Caco-2 (cell line): ENCODE measurements at regions not wholly inside any gene's neighbourhood (a gene's known extent, or its start where the extent isn't known, plus 50 kb on each side); places are given as distances from the start of the nearest gene placed in this dataset.

Experiments
- BruUV-seq: library from RNA; stranded (reverse); fragments of 400-500 nt; replicated peaks from 2 replicates; lab custom pipeline; 2021; lab: Mats Ljungman, UMichigan
- CTCF ChIA-PET: fragments of 300-600 bp; sonication (Branson Sonifier 250); formaldehyde crosslinking; loops from one replicate; lab custom pipeline; 2022; ENCODE audit warnings: antibody characterized with exemption; lab: Charles Lee
- POLR2A ChIA-PET: fragments of 300-600 bp; sonication (Branson Sonifier 250); formaldehyde crosslinking; loops from one replicate; lab custom pipeline; 2022; ENCODE audit warnings: antibody characterized with exemption; lab: Charles Lee
- DNase-seq, 2 experiments: peaks; one replicate each; pipeline versions ENCODE4 v3.0.0 to v3.0.0-alpha.2; 2020 to 2022
- H3K27me3 ChIP-seq: replicated peaks from 2 replicates; pipeline ENCODE4 v1.6.0; 2011; ENCODE audit warnings: low read length; ENCODE audit not compliant: control insufficient read depth, insufficient read depth
- H3K36me3 ChIP-seq: 2 replicates; pipeline ENCODE4 v1.5.1; 2011; ENCODE audit warnings: low read length; ENCODE audit not compliant: control insufficient read depth, insufficient read depth
- H3K4me1 ChIP-seq: fragments of 250-450 bp; sonication (Bioruptor Pico); 2 replicates; pipeline ENCODE4 v1.5.1; 2020; ENCODE audit warnings: mild to moderate bottlenecking
- H3K4me3 ChIP-seq: 2 replicates; pipeline ENCODE4 v1.5.1; 2011; ENCODE audit warnings: low read depth, mild to moderate bottlenecking, control low read depth, low read length
- H3K9me3 ChIP-seq: fragments of 250-450 bp; sonication (Bioruptor Pico); 2 replicates; pipeline ENCODE4 v1.5.1; 2020; ENCODE audit warnings: mild to moderate bottlenecking, moderate library complexity
- H3K27ac Mint-ChIP-seq: one replicate; pipeline ENCODE4 v1.8.0; 2022; ENCODE audit warnings: mixed read lengths; ENCODE audit not compliant: unreplicated experiment
- H3K27me3 Mint-ChIP-seq: one replicate; pipeline ENCODE4 v1.8.0; 2022; ENCODE audit warnings: mixed read lengths; ENCODE audit not compliant: insufficient read depth, unreplicated experiment
- H3K36me3 Mint-ChIP-seq: one replicate; pipeline ENCODE4 v1.8.0; 2022; ENCODE audit warnings: mild to moderate bottlenecking, mixed read lengths; ENCODE audit not compliant: insufficient read depth, unreplicated experiment
- H3K4me1 Mint-ChIP-seq: one replicate; pipeline ENCODE4 v1.8.0; 2022; ENCODE audit warnings: low read depth, mixed read lengths; ENCODE audit not compliant: unreplicated experiment
- H3K4me3 Mint-ChIP-seq: one replicate; pipeline ENCODE4 v1.8.0; 2022; ENCODE audit warnings: mild to moderate bottlenecking, moderate library complexity, mixed read lengths; ENCODE audit not compliant: unreplicated experiment
- H3K9me3 Mint-ChIP-seq: one replicate; pipeline ENCODE4 v1.8.0; 2022; ENCODE audit warnings: mixed read lengths; ENCODE audit not compliant: unreplicated experiment
- CTCF ChIP-seq, 2 experiments: fragments of 200-600 bp in 1 of 2; IDR thresholded peaks; 1 replicate in 1 of 2; 2 replicates in 1 of 2; pipeline versions ENCODE4 v1.5.1 to v1.8.0; 2011 to 2022; ENCODE audit warnings: antibody characterized with exemption in 1 of 2, control low read depth in 1 of 2, inconsistent platforms in 1 of 2, low read depth in 1 of 2, low read length in 1 of 2, mild to moderate bottlenecking in 1 of 2, moderate library complexity in 1 of 2; ENCODE audit not compliant: insufficient read depth in 1 of 2, severe bottlenecking in 1 of 2, unreplicated experiment in 1 of 2
- intact Hi-C: fragments of 100-400 bp; cut with micrococcal nuclease; formaldehyde crosslinking; loops from one replicate; pipeline ENCODE4 v1.10.0; 2022; ENCODE audit not compliant: unreplicated experiment

GRCh38 chrX:148417934-148418333 is 82.5 kb upstream of the AFF2 start:
- BruUV-seq = no TSS peak
- ChIA-PET CTCF (no interaction called here), POLR2A (no interaction called here)
- intact Hi-C loops = no loop called here
- no peak for DNase-seq
- no peak overlapping the region for H3K4me3 Mint-ChIP-seq
- no peak overlapping the region for H3K27ac Mint-ChIP-seq
- Histone ChIP-seq H3K4me3 (no peak overlapping the region), H3K9me3 (no peaks in the 10 kb centered on the region), H3K4me1 (no peaks in the 10 kb centered on the region), H3K36me3 (no peaks in the 10 kb centered on the region), H3K27me3 (no peaks in the 10 kb centered on the region)
- TF ChIP-seq CTCF (IDR thresholded peaks at IDR 0.05; ENCODE audit: insufficient read depth in 1 of 2, low read depth in 1 of 2, low read length in 1 of 2, severe bottlenecking in 1 of 2, unreplicated experiment in 1 of 2) = no peak
- H3K9me3 Mint-ChIP-seq = no peaks in the 10 kb centered on the region
- H3K4me1 Mint-ChIP-seq = no peaks in the 10 kb centered on the region
- H3K36me3 Mint-ChIP-seq = no peaks in the 10 kb centered on the region
- no peaks in the 10 kb centered on the region for H3K27me3 Mint-ChIP-seq

GRCh38 chrX:148422526-148422925 is 77.9 kb upstream of the AFF2 start:
- no peak for DNase-seq
- BruUV-seq = no TSS peak
- CTCF ChIA-PET = no interaction called here
- Mint-ChIP-seq H3K27me3 (no peaks in the 10 kb centered on the region), H3K36me3 (no peaks in the 10 kb centered on the region), H3K4me3 (no peak overlapping the region), H3K4me1 (no peaks in the 10 kb centered on the region), H3K27ac (no peak overlapping the region), H3K9me3 (no peaks in the 10 kb centered on the region)
- Histone ChIP-seq H3K36me3 (no peaks in the 10 kb centered on the region), H3K9me3 (no peaks in the 10 kb centered on the region), H3K4me3 (no peak overlapping the region), H3K27me3 (no peaks in the 10 kb centered on the region), H3K4me1 (no peaks in the 10 kb centered on the region)
- no peak for TF ChIP-seq CTCF (IDR thresholded peaks at IDR 0.05; ENCODE audit: insufficient read depth in 1 of 2, low read depth in 1 of 2, low read length in 1 of 2, severe bottlenecking in 1 of 2, unreplicated experiment in 1 of 2)
- intact Hi-C loops = no loop called here
- POLR2A ChIA-PET = no interaction called here

GRCh38 chrX:148424570-148424969 is 75.8 kb upstream of the AFF2 start:
- Histone ChIP-seq H3K9me3 (no peaks in the 10 kb centered on the region), H3K27me3 (no peaks in the 10 kb centered on the region), H3K4me1 (no peaks in the 10 kb centered on the region), H3K4me3 (no peak overlapping the region), H3K36me3 (no peaks in the 10 kb centered on the region)
- intact Hi-C loops = no loop called here
- no peak overlapping the region for H3K4me3 Mint-ChIP-seq
- no TSS peak for BruUV-seq
- no peaks in the 10 kb centered on the region for H3K9me3 Mint-ChIP-seq
- ChIA-PET POLR2A (no interaction called here), CTCF (no interaction called here)
- TF ChIP-seq CTCF (IDR thresholded peaks at IDR 0.05; ENCODE audit: insufficient read depth in 1 of 2, low read depth in 1 of 2, low read length in 1 of 2, severe bottlenecking in 1 of 2, unreplicated experiment in 1 of 2) = no peak
- H3K4me1 Mint-ChIP-seq = no peaks in the 10 kb centered on the region
- no peak for DNase-seq
- H3K36me3 Mint-ChIP-seq = no peaks in the 10 kb centered on the region
- H3K27ac Mint-ChIP-seq = no peak overlapping the region
- no peaks in the 10 kb centered on the region for H3K27me3 Mint-ChIP-seq
